Activated CD8-positive, alpha-beta T cell treated with anti-CD3 and anti-CD28 coated beads for 36 hours (primary cell): ENCODE measurements at regions not wholly inside any gene's neighbourhood (a gene's known extent, or its start where the extent isn't known, plus 50 kb on each side); places are given as distances from the start of the nearest gene placed in this dataset.

Experiments
- ATAC-seq: fragments of 200-7000 bp; cut with Tn5 transposase; one replicate; pipeline ENCODE4 v1.10.0; 2021; ENCODE audit warnings: mild to moderate bottlenecking, moderate library complexity
- CTCF ChIA-PET: fragments of 350-600 bp; sonication (Branson Sonifier 250); formaldehyde crosslinking; loops from one replicate; lab custom pipeline; 2021; ENCODE audit warnings: antibody characterized with exemption; lab: Charles Lee
- POLR2A ChIA-PET: fragments of 350-600 bp; sonication (Branson Sonifier 250); formaldehyde crosslinking; loops from one replicate; lab custom pipeline; 2021; ENCODE audit warnings: antibody characterized with exemption; lab: Charles Lee
- DNase-seq: peaks from one replicate; pipeline ENCODE4 v3.0.0-alpha.2; 2020
- H3K27ac Mint-ChIP-seq: one replicate; pipeline ENCODE4 v1.8.0; 2021; ENCODE audit warnings: mild to moderate bottlenecking, mixed read lengths
- H3K27me3 Mint-ChIP-seq: one replicate; pipeline ENCODE4 v1.8.0; 2021; ENCODE audit warnings: mixed read lengths
- H3K36me3 Mint-ChIP-seq: one replicate; pipeline ENCODE4 v1.8.0; 2021; ENCODE audit warnings: low read depth, mixed read lengths
- H3K4me1 Mint-ChIP-seq: one replicate; pipeline ENCODE4 v1.8.0; 2021; ENCODE audit warnings: low read depth, mixed read lengths
- H3K4me3 Mint-ChIP-seq: one replicate; pipeline ENCODE4 v1.8.0; 2021; ENCODE audit warnings: mild to moderate bottlenecking, moderate library complexity, mixed read lengths
- H3K9me3 Mint-ChIP-seq: one replicate; pipeline ENCODE4 v1.8.0; 2021; ENCODE audit warnings: mixed read lengths
- intact Hi-C: fragments of 100-400 bp; cut with micrococcal nuclease; formaldehyde crosslinking; loops from one replicate; pipeline ENCODE4 v1.10.0; 2022
- TF ChIP-seq, protein P1 (sequence below): fragments of 200-600 bp; IDR thresholded peaks from one replicate; pipeline ENCODE4 v1.8.0; 2022; ENCODE audit warnings: antibody characterized with exemption, mild to moderate bottlenecking

- TF ChIP-seq, protein P1, sequence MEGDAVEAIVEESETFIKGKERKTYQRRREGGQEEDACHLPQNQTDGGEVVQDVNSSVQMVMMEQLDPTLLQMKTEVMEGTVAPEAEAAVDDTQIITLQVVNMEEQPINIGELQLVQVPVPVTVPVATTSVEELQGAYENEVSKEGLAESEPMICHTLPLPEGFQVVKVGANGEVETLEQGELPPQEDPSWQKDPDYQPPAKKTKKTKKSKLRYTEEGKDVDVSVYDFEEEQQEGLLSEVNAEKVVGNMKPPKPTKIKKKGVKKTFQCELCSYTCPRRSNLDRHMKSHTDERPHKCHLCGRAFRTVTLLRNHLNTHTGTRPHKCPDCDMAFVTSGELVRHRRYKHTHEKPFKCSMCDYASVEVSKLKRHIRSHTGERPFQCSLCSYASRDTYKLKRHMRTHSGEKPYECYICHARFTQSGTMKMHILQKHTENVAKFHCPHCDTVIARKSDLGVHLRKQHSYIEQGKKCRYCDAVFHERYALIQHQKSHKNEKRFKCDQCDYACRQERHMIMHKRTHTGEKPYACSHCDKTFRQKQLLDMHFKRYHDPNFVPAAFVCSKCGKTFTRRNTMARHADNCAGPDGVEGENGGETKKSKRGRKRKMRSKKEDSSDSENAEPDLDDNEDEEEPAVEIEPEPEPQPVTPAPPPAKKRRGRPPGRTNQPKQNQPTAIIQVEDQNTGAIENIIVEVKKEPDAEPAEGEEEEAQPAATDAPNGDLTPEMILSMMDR, result no peak
- DNase-seq, result no peak
- no peaks in the 10 kb centered on the region for H3K9me3 Mint-ChIP-seq
- no peaks in the 10 kb centered on the region for H3K4me1 Mint-ChIP-seq
- H3K36me3 Mint-ChIP-seq, result no peaks in the 10 kb centered on the region
- intact Hi-C loops, result no loop called here
- no peak for ATAC-seq
- no peak overlapping the region for H3K27ac Mint-ChIP-seq
- ChIA-PET CTCF (no interaction called here), POLR2A (no interaction called here)
- no peak overlapping the region for H3K4me3 Mint-ChIP-seq
- H3K27me3 Mint-ChIP-seq, result no peaks in the 10 kb centered on the region
Observed at GRCh38 chr2:120992791-120993555, 257.3 kb downstream of the GLI2 start.

DNA sequence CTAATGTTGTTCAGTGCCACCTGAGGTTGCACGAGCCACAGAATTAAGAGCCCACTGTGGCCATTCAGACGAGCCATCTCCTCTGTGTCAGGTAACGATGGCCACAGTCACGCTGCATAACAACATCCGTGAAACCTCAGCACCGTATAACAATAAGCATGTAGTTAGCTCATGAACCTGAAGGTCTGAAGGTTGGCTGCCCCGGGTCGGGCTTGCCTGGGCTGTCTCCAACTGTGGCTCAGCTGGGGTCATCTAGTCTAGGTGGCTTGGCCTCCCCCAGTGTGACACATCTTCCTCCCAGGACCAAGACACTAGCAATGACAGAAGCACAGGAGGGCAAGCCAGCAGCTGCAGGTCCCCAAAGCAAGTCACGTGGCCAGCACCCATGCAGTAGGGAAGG is 258.0 kb downstream of the GLI2 start:
- TF ChIP-seq, protein P1, result no peak
- intact Hi-C loops, result no loop called here
- ATAC-seq, result no peak
- H3K27me3 Mint-ChIP-seq, result no peaks in the 10 kb centered on the region
- H3K9me3 Mint-ChIP-seq, result no peaks in the 10 kb centered on the region
- ChIA-PET POLR2A (no interaction called here), CTCF (interaction anchor here (1.9 kb wide), 1 partner anchor 86 kb away, joined by 6 read pairs; no protein-coding TSS in a partner anchor)
- H3K36me3 Mint-ChIP-seq, result no peaks in the 10 kb centered on the region
- DNase-seq, result no peak
- H3K27ac Mint-ChIP-seq, result no peak overlapping the region
- H3K4me3 Mint-ChIP-seq, result no peak overlapping the region
- H3K4me1 Mint-ChIP-seq, result no peaks in the 10 kb centered on the region

GRCh38 chr2:120994301-120994995 is 258.8 kb downstream of the GLI2 start:
- no peaks in the 10 kb centered on the region for H3K9me3 Mint-ChIP-seq
- ChIA-PET CTCF (interaction anchor here (1.9 kb wide), 1 partner anchor 85 kb away, joined by 6 read pairs; no protein-coding TSS in a partner anchor), POLR2A (no interaction called here)
- no peak for ATAC-seq
- no peaks in the 10 kb centered on the region for H3K36me3 Mint-ChIP-seq
- intact Hi-C loops, result no loop called here
- no peak overlapping the region for H3K4me3 Mint-ChIP-seq
- no peaks in the 10 kb centered on the region for H3K4me1 Mint-ChIP-seq
- DNase-seq, result no peak
- no peaks in the 10 kb centered on the region for H3K27me3 Mint-ChIP-seq
- no peak overlapping the region for H3K27ac Mint-ChIP-seq
- TF ChIP-seq, protein P1, result no peak

- ATAC-seq (no peak), DNase-seq (no peak)
- no peaks in the 10 kb centered on the region for H3K4me1 Mint-ChIP-seq
- CTCF ChIA-PET, result interaction anchor here (1.9 kb wide), 1 partner anchor 85 kb away, joined by 6 read pairs; no protein-coding TSS in a partner anchor
- POLR2A ChIA-PET, result no interaction called here
- no peak overlapping the region for H3K27ac Mint-ChIP-seq
- TF ChIP-seq, protein P1, result no peak
- no peaks in the 10 kb centered on the region for H3K36me3 Mint-ChIP-seq
- H3K4me3 Mint-ChIP-seq, result no peak overlapping the region
- no peaks in the 10 kb centered on the region for H3K9me3 Mint-ChIP-seq
- intact Hi-C loops, result no loop called here
- no peaks in the 10 kb centered on the region for H3K27me3 Mint-ChIP-seq
Observed at GRCh38 chr2:120995152-120995551, 259.5 kb downstream of the GLI2 start.
